ENCODE measurements at regions not wholly inside any gene's neighbourhood (a gene's known extent, or its start where the extent isn't known, plus 50 kb on each side); places are given as distances from the start of the nearest gene placed in this dataset.
"Not testable (repeated sequence)": the region's sequence is repeated elsewhere in the genome, so short reads cannot be mapped to it uniquely, and the experiment has no call there.

GRCh38 chr4:151581570-151581969 is 172.6 kb downstream of the FHIP1A start:
- TF ChIP-seq, protein P1, sequence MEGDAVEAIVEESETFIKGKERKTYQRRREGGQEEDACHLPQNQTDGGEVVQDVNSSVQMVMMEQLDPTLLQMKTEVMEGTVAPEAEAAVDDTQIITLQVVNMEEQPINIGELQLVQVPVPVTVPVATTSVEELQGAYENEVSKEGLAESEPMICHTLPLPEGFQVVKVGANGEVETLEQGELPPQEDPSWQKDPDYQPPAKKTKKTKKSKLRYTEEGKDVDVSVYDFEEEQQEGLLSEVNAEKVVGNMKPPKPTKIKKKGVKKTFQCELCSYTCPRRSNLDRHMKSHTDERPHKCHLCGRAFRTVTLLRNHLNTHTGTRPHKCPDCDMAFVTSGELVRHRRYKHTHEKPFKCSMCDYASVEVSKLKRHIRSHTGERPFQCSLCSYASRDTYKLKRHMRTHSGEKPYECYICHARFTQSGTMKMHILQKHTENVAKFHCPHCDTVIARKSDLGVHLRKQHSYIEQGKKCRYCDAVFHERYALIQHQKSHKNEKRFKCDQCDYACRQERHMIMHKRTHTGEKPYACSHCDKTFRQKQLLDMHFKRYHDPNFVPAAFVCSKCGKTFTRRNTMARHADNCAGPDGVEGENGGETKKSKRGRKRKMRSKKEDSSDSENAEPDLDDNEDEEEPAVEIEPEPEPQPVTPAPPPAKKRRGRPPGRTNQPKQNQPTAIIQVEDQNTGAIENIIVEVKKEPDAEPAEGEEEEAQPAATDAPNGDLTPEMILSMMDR (IDR thresholded peaks at IDR 0.05; ENCODE audit: insufficient read depth, low read depth, low read length, missing control alignments) = no peak
- DNase-seq (ENCODE audit: low read depth) = no peak
- H3K4me3 ChIP-seq (ENCODE audit: low read depth, low read length) = no peak overlapping the region

DNA sequence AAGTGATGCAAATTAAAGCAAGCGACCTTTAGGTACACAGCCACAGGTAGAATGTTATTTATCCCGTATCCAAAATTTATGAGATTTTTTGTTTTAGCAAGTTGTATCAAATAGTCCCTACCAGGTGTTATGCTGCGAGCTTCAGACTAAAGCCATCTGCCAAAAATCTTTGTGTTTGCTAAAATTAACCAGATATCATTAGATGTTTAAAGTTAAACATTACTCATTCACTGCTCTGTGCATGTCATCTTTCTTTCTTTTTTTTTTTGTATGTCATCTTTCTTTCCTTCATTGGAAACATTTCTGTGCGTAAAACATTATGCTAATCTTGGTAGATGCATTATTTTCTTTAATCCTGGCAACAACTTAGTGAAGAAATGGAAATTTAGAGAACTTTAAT is 173.1 kb downstream of the FHIP1A start:
- TF ChIP-seq, protein P1 (IDR thresholded peaks at IDR 0.05; ENCODE audit: insufficient read depth, low read depth, low read length, missing control alignments) = no peak
- no peak overlapping the region for H3K4me3 ChIP-seq (ENCODE audit: low read depth, low read length)
- no peak for DNase-seq (ENCODE audit: low read depth)

GRCh38 chr4:151583157-151583914 is 174.4 kb downstream of the FHIP1A start:
- TF ChIP-seq, protein P1 (IDR thresholded peaks at IDR 0.05; ENCODE audit: insufficient read depth, low read depth, low read length, missing control alignments) = no peak
- no peak overlapping the region for H3K4me3 ChIP-seq (ENCODE audit: low read depth, low read length)
- DNase-seq (ENCODE audit: low read depth) = no peak

- TF ChIP-seq, protein P1 (IDR thresholded peaks at IDR 0.05; ENCODE audit: insufficient read depth, low read depth, low read length, missing control alignments) = no peak
- DNase-seq (ENCODE audit: low read depth) = no peak
- H3K4me3 ChIP-seq (ENCODE audit: low read depth, low read length) = no peak overlapping the region
Measured at GRCh38 chr4:151584101-151584500, 175.1 kb downstream of the FHIP1A start.

GRCh38 chr4:151595629-151596028 is 165.2 kb downstream of the GATB start:
- DNase-seq (ENCODE audit: low read depth); H3K4me3 ChIP-seq (ENCODE audit: low read depth, low read length): not testable (repeated sequence)

GRCh38 chr4:151597691-151598090 is 163.1 kb downstream of the GATB start:
- H3K4me3 ChIP-seq (ENCODE audit: low read depth, low read length) = not testable (repeated sequence)

DNA sequence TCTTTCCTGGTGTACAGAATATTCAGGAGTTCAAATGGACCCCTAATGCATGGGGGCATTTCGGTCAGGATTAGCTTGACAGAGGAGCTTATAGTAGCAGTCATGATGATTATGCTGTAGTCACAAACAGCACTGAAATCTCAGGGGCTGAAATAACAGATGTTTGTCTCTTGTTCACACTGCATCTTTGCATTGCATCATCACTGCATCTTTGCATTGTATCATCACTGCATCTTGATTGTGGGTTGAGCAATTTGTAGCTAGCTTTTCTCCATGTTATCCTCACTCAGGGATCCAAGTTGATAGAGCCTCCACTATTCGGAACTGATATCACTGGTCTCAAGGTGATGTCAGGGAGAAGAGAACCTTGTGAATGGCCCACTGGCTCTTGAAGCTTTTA is 160.9 kb downstream of the GATB start:
- H3K4me3 ChIP-seq (ENCODE audit: low read depth, low read length) = no peak overlapping the region
- DNase-seq (ENCODE audit: low read depth) = no peak
- TF ChIP-seq, protein P1 (IDR thresholded peaks at IDR 0.05; ENCODE audit: insufficient read depth, low read depth, low read length, missing control alignments) = no peak

More at GRCh38 chr4:151597691-151598090, 163.1 kb downstream of the GATB start:
- DNase-seq (ENCODE audit: low read depth) = not testable (repeated sequence)

GRCh38 chr4:151600432-151600831 is 160.4 kb downstream of the GATB start:
- DNase-seq (ENCODE audit: low read depth) = no peak
- TF ChIP-seq, protein P1 (IDR thresholded peaks at IDR 0.05; ENCODE audit: insufficient read depth, low read depth, low read length, missing control alignments) = no peak
- H3K4me3 ChIP-seq (ENCODE audit: low read depth, low read length) = no peak overlapping the region
